Ovary (tissue), 7 donors: ENCODE measurements at regions not wholly inside any gene's neighbourhood (a gene's known extent, or its start where the extent isn't known, plus 50 kb on each side); places are given as distances from the start of the nearest gene placed in this dataset.
"Not testable (repeated sequence)": the region's sequence is repeated elsewhere in the genome, so short reads cannot be mapped to it uniquely, and the experiment has no call there.

Source experiments
- DNase-seq, 5 donors: peaks; one replicate each; pipeline ENCODE4 v3.0.0-alpha.2; 2019 to 2020
- H3K27ac ChIP-seq, 2 donors: fragments of 200-600 bp; one replicate each; pipeline versions ENCODE4 v1.5.1 to v1.8.0; 2019 to 2022
- H3K27me3 ChIP-seq: fragments of 200-600 bp; one replicate; pipeline ENCODE4 v1.8.0; 2022
- H3K36me3 ChIP-seq: fragments of 200-600 bp; sonication (generic); one replicate; pipeline ENCODE4 v1.5.1; 2019
- H3K4me1 ChIP-seq: one replicate; pipeline ENCODE4 v1.8.1; 2013; ENCODE audit warnings: mild to moderate bottlenecking, moderate library complexity; ENCODE audit not compliant: insufficient read depth
- H3K4me3 ChIP-seq: fragments of 200-600 bp; sonication (generic); one replicate; pipeline ENCODE4 v1.5.1; 2017
- H3K9me3 ChIP-seq, 2 donors: fragments of 200-600 bp in 1 of 2; sonication (generic) in 1 of 2; one replicate each; pipeline versions ENCODE4 v1.5.1 to v1.8.1; 2013 to 2019; ENCODE audit warnings: mild to moderate bottlenecking in 1 of 2, moderate library complexity in 1 of 2
- CTCF ChIP-seq, 3 donors: fragments of 450-650 bp in 2 of 3; fragments of 200-600 bp in 1 of 3; IDR thresholded peaks; one replicate each; pipeline versions ENCODE4 v1.5.1 to v1.8.0; 2016 to 2022; ENCODE audit warnings: antibody characterized with exemption in 3 of 3, mild to moderate bottlenecking in 1 of 3
- EP300 ChIP-seq: sonication (generic); formaldehyde crosslinking; IDR thresholded peaks from one replicate; pipeline ENCODE4 v1.6.1; 2017; ENCODE audit warnings: antibody characterized with exemption
- POLR2A ChIP-seq: fragments of 450-650 bp; IDR thresholded peaks from one replicate; pipeline ENCODE4 v1.6.1; 2017; ENCODE audit warnings: antibody characterized with exemption, mild to moderate bottlenecking, moderate library complexity
- WGBS, 3 donors: extraction: QIAGEN DNeasy Blood & Tissue Kit in 1 of 3; methylation state at CpG; one replicate each; pipeline versions ENCODE4 v1.1.5 to v1.1.7; 2013 to 2017; 5-methylcytosine and 5-hydroxymethylcytosine counted together
- intact Hi-C, 4 donors: fragments of 100-400 bp; cut with DNase I; formaldehyde crosslinking; loops; one replicate each; pipeline versions ENCODE4 v1.11.0 to v1.15.1; 2022 to 2023
- donor health status: DM: no; HTN: no; CAD: no; lungs with moderate emphysema.
- donor health status: DM: no; HTN: no; CAD: no.
- donor health status: Bipolar disorder and iron deficiency.
- donor health status: DM: no; HTN: no; CAD: no.
- donor health status: DM: yes; HTN: yes; CAD: no.

- TF ChIP-seq CTCF (IDR thresholded peaks at IDR 0.05) (no peak), EP300 (no peak), POLR2A (no peak)
- 85 to 90% (median 90%) methylated on average over 2 of the region's 2 CpGs for WGBS, 3 donors
- no peak for DNase-seq
- H3K4me3 ChIP-seq = no peak overlapping the region
- no peaks in the 10 kb centered on the region for H3K4me1 ChIP-seq
- no peak overlapping the region for H3K27ac ChIP-seq
- no peaks in the 10 kb centered on the region for H3K27me3 ChIP-seq
- no peaks in the 10 kb centered on the region for H3K36me3 ChIP-seq
- H3K9me3 ChIP-seq = no peaks in the 10 kb centered on the region
- intact Hi-C loops = no loop called here
Measured at GRCh38 chr5:74973694-74974093, 78.7 kb downstream of the GCNT4 start.

DNA sequence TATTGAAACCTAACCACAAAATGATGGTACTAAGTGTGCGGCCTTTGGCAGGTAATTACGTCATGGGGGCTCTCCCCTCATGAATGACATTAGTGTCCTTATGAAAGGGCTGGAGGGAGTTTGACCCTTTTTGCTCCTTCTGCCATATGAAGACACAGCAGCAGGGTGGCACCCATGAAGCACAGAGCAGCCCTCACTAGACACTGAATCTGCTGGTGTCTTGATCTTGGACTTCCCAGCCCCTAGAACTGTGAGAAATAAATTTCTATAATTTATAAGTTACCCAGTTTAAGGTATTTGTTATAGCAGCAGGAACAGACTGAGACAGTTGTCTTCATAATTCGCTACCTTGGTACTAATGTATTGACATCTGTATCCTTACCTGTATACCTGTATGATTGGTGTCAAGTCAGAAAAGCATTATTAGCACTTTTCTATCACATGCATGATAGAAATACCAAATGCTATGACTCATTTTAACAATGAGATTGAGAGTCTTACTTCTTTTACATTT lies 80.4 kb downstream of the GCNT4 start:
- no peaks in the 10 kb centered on the region for H3K4me1 ChIP-seq
- no peaks in the 10 kb centered on the region for H3K27me3 ChIP-seq
- no peaks in the 10 kb centered on the region for H3K9me3 ChIP-seq
- intact Hi-C loops = no loop called here
- no peak overlapping the region for H3K27ac ChIP-seq
- TF ChIP-seq CTCF (IDR thresholded peaks at IDR 0.05) = no peak
- no peak for TF ChIP-seq EP300
- TF ChIP-seq POLR2A = no peak
- no peaks in the 10 kb centered on the region for H3K36me3 ChIP-seq
- DNase-seq = no peak
- no peak overlapping the region for H3K4me3 ChIP-seq
- 88 to 94% (median 89%) methylated on average over 3 of the region's 3 CpGs for WGBS, 3 donors

DNA sequence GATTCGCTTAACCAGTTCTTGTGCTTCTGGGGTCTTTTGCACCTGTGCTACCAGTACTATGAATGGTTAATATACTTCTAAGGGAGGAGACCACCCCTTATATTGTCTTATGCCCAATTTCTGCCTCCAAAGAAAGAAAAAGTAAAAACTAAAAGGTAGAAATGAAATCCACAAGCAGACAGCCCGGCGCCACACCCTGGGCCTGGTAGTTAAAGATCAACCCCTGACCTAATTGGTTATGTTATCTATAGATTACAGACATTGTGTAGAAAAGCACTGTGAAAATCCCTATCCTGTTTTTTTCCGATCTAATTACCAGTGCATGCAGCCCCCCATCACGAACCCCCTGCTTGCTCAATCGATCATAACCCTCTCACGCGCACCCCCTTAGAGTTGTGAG lies 81.5 kb downstream of the GCNT4 start:
- intact Hi-C loops = not testable (repeated sequence)
- WGBS, 3 donors = 91 to 93% (median 92%) methylated on average over 8 of the region's 8 CpGs

DNA sequence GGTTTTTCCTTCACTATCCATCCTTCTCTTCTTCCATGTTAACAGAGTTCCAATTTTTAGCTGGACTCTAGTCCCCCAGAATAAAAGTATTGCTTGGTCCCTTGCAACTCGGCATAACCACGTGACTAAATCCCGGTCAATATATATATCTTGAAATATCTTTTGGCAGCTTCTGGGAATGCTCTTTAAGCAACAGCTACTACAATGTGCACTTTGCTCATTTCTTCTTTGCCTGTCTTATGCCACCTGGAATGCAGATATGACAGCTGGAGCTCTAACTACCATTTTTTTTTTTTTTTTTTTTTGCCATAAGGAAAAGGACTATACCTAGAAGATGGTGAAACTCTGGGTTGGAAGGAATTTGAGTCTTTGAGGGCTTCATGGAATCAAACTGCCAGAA lies 82.6 kb downstream of the GCNT4 start:
- TF ChIP-seq CTCF (IDR thresholded peaks at IDR 0.05) (no peak), EP300 (no peak), POLR2A (no peak)
- no peak overlapping the region for H3K27ac ChIP-seq
- no peaks in the 10 kb centered on the region for H3K36me3 ChIP-seq
- no peaks in the 10 kb centered on the region for H3K9me3 ChIP-seq
- no peaks in the 10 kb centered on the region for H3K4me1 ChIP-seq
- DNase-seq = no peak
- WGBS, 3 donors = 81 to 89% (median 88%) methylated on average over 3 of the region's 3 CpGs
- H3K4me3 ChIP-seq = no peak overlapping the region
- intact Hi-C loops = no loop called here
- H3K27me3 ChIP-seq = no peaks in the 10 kb centered on the region

More for the DNA sequence above, 81.5 kb downstream of the GCNT4 start:
- H3K27ac ChIP-seq, H3K9me3 ChIP-seq, H3K27me3 ChIP-seq, H3K4me1 ChIP-seq, DNase-seq, H3K4me3 ChIP-seq, H3K36me3 ChIP-seq: not testable (repeated sequence)

GRCh38 chr5:74966141-74967026 lies 86.0 kb downstream of the GCNT4 start:
- TF ChIP-seq POLR2A (no peak), CTCF (IDR thresholded peaks at IDR 0.05) (no peak), EP300 (no peak)
- no peak for DNase-seq
- no peaks in the 10 kb centered on the region for H3K4me1 ChIP-seq
- no peaks in the 10 kb centered on the region for H3K27me3 ChIP-seq
- intact Hi-C loops = no loop called here
- no peak overlapping the region for H3K27ac ChIP-seq
- H3K9me3 ChIP-seq = no peaks in the 10 kb centered on the region
- 79 to 89% (median 87%) methylated on average over 6 of the region's 6 CpGs for WGBS, 3 donors
- no peaks in the 10 kb centered on the region for H3K36me3 ChIP-seq
- no peak overlapping the region for H3K4me3 ChIP-seq
